HG03565 (cell line): ENCODE measurements at regions not wholly inside any gene's neighbourhood (a gene's known extent, or its start where the extent isn't known, plus 50 kb on each side); places are given as distances from the start of the nearest gene placed in this dataset.

Experiments used
- ATAC-seq: cut with Tn5 transposase; IDR thresholded peaks from one replicate; pipeline ENCODE4 v1.9.1; 2021; ENCODE audit warnings: mild to moderate bottlenecking, moderate library complexity; ENCODE audit not compliant: unreplicated experiment

- no peak for ATAC-seq
Measured at GRCh38 chr10:52915391-52915790, 142.8 kb upstream of the MBL2 start.

GRCh38 chr10:52911163-52911562 is 138.6 kb upstream of the MBL2 start:
- ATAC-seq = no peak

GRCh38 chr10:52908478-52908877 is 135.9 kb upstream of the MBL2 start:
- no peak for ATAC-seq

GRCh38 chr10:52906046-52906445 is 133.5 kb upstream of the MBL2 start:
- no peak for ATAC-seq

- no peak for ATAC-seq
Measured at GRCh38 chr10:52903397-52903938, 130.9 kb upstream of the MBL2 start.

GRCh38 chr10:52900593-52900992 is 128.0 kb upstream of the MBL2 start:
- ATAC-seq = no peak

- ATAC-seq = no peak
Measured at GRCh38 chr10:52897162-52897561, 124.6 kb upstream of the MBL2 start.

GRCh38 chr10:52895059-52895458 is 122.5 kb upstream of the MBL2 start:
- ATAC-seq = no peak

GRCh38 chr10:52890281-52890680 is 117.7 kb upstream of the MBL2 start:
- no peak for ATAC-seq

GRCh38 chr10:52889611-52890010 is 117.0 kb upstream of the MBL2 start:
- ATAC-seq = no peak

GRCh38 chr10:52883996-52884871 is 111.7 kb upstream of the MBL2 start:
- ATAC-seq = peak; percentile 98

- ATAC-seq = no peak
Measured at GRCh38 chr10:52879091-52879807, 106.7 kb upstream of the MBL2 start.

GRCh38 chr10:52877451-52877850 is 104.9 kb upstream of the MBL2 start:
- ATAC-seq = no peak

GRCh38 chr10:52875336-52875735 is 102.8 kb upstream of the MBL2 start:
- no peak for ATAC-seq

- no peak for ATAC-seq
Measured at GRCh38 chr10:52874581-52874980, 102.0 kb upstream of the MBL2 start.

GRCh38 chr10:52871191-52871843 is 98.7 kb upstream of the MBL2 start:
- no peak for ATAC-seq

- ATAC-seq = no peak
Measured at GRCh38 chr10:52870562-52870961, 98.0 kb upstream of the MBL2 start.

GRCh38 chr10:52869864-52870263 is 97.3 kb upstream of the MBL2 start:
- no peak for ATAC-seq

- ATAC-seq = no peak
Measured at GRCh38 chr10:52865213-52865612, 92.6 kb upstream of the MBL2 start.

- peak; percentile 68 for ATAC-seq
Measured at GRCh38 chr10:52864201-52865106, 91.9 kb upstream of the MBL2 start.
